GM12878 (cell line): ENCODE measurements at regions not wholly inside any gene's neighbourhood (a gene's known extent, or its start where the extent isn't known, plus 50 kb on each side); places are given as distances from the start of the nearest gene placed in this dataset.
"Not testable (repeated sequence)": the region's sequence is repeated elsewhere in the genome, so short reads cannot be mapped to it uniquely, and the experiment has no call there.

ENCODE experiments used
- ATAC-seq: fragments of 200-7000 bp; cut with Tn5 transposase; 3 replicates; pipeline ENCODE4 v1.9.1; 2020; ENCODE audit warnings: mild to moderate bottlenecking, moderate library complexity
- BruUV-seq: library from RNA; stranded (reverse); fragments of 400-500 nt; replicated peaks from 2 replicates; lab custom pipeline; 2021; lab: Mats Ljungman, UMichigan
- CTCF ChIA-PET: fragments of 300-600 bp; sonication (Branson Sonifier 250); formaldehyde crosslinking; extraction: SDS; loops from one replicate; lab custom pipeline; 2021; ENCODE audit warnings: inconsistent platforms; lab: Yijun Ruan, JAX
- POLR2A ChIA-PET: fragments of 350-600 bp; formaldehyde crosslinking; extraction: SDS; loops from one replicate; lab custom pipeline; 2021; ENCODE audit warnings: inconsistent platforms; lab: Charles Lee
- RAD21 ChIA-PET: fragments of 300-600 bp; sonication (Branson Sonifier 250); formaldehyde crosslinking; loops from one replicate; lab custom pipeline; 2023; ENCODE audit warnings: antibody characterized with exemption; ENCODE audit not compliant: unreplicated experiment; lab: Charles Lee
- SMC1A ChIA-PET: fragments of 300-600 bp; sonication (Branson Sonifier 250); formaldehyde crosslinking; loops from one replicate; lab custom pipeline; 2023; ENCODE audit not compliant: unreplicated experiment, uncharacterized antibody; lab: Charles Lee
- DNase-seq: peaks from one replicate; pipeline ENCODE4 v3.0.0-alpha.2; 2011; ENCODE audit warnings: low read depth, low spot score
- FAIRE-seq: peaks from 3 replicates; lab custom pipeline; 2011; peaks lifted over from hg19 to GRCh38; lab: Jason Lieb, UNC
- H2AFZ ChIP-seq: 2 replicates; pipeline ENCODE4 v1.6.0; 2011; ENCODE audit warnings: low read depth, low read length, control low read depth; ENCODE audit not compliant: control insufficient read depth
- H3K27ac ChIP-seq: 2 replicates; pipeline ENCODE4 v1.5.1; 2011; ENCODE audit warnings: control low read depth; ENCODE audit not compliant: control insufficient read depth, insufficient read depth
- H3K27me3 ChIP-seq, 2 experiments: replicated peaks in 1 of 2; 2 replicates each; pipeline versions ENCODE4 v1.6.0 to v1.6.1; 2011; ENCODE audit warnings: low read length in 1 of 2; ENCODE audit not compliant: control insufficient read depth in 2 of 2, insufficient read depth in 2 of 2
- H3K36me3 ChIP-seq, 2 experiments: 2 replicates each; pipeline ENCODE4 v1.5.1; 2011; ENCODE audit warnings: low read length in 1 of 2; ENCODE audit not compliant: control insufficient read depth in 2 of 2, insufficient read depth in 2 of 2
- H3K4me1 ChIP-seq: 2 replicates; pipeline ENCODE4 v1.6.1; 2011; ENCODE audit warnings: mild to moderate bottlenecking, low read length, moderate library complexity, mixed read lengths; ENCODE audit not compliant: control insufficient read depth, insufficient read depth
- H3K4me2 ChIP-seq: 2 replicates; pipeline ENCODE4 v1.6.0; 2011; ENCODE audit warnings: control low read depth; ENCODE audit not compliant: control insufficient read depth, insufficient read depth
- H3K4me3 ChIP-seq: fragments of 200-600 bp; sonication (generic); 2 replicates; pipeline ENCODE4 v1.5.1; 2016
- H3K79me2 ChIP-seq: 2 replicates; pipeline ENCODE4 v1.6.0; 2011; ENCODE audit warnings: low read length; ENCODE audit not compliant: control insufficient read depth, insufficient read depth
- H3K9ac ChIP-seq: 2 replicates; pipeline ENCODE4 v1.8.0; 2011; ENCODE audit warnings: low read length, control low read depth, mixed read lengths; ENCODE audit not compliant: control insufficient read depth, insufficient read depth
- H3K9me3 ChIP-seq: replicated peaks from 3 replicates; pipeline ENCODE4 v1.5.1; 2011; ENCODE audit warnings: mild to moderate bottlenecking, low read length; ENCODE audit not compliant: control insufficient read depth, insufficient read depth
- H4K20me1 ChIP-seq: 2 replicates; pipeline ENCODE4 v1.6.0; 2011; ENCODE audit not compliant: control insufficient read depth, insufficient read depth
- HDAC6 ChIP-seq: fragments of 200-600 bp; sonication (generic); IDR thresholded peaks from one replicate; pipeline ENCODE4 v1.8.0; 2017; ENCODE audit warnings: antibody characterized with exemption; ENCODE audit not compliant: unreplicated experiment
- MXI1 ChIP-seq: fragments of 150-350 bp; IDR thresholded peaks from 2 replicates; pipeline ENCODE4 v1.6.1; 2011; ENCODE audit warnings: low read depth, mild to moderate bottlenecking, inconsistent platforms, low read length, improper control_type of control experiment
- SMAD1 ChIP-seq: fragments of 450-650 bp; IDR thresholded peaks from 2 replicates; pipeline ENCODE4 v1.6.1; 2018; ENCODE audit warnings: mild to moderate bottlenecking, low read depth; ENCODE audit not compliant: partially characterized antibody
- WGBS: methylation state at CpG from one replicate; pipeline ENCODE4 v1.1.6; 2016; ENCODE audit warnings: low lambda C conversion rate; ENCODE audit not compliant: insufficient replicate concordance, insufficient coverage; ENCODE audit errors: missing lambda C conversion rate; 5-methylcytosine and 5-hydroxymethylcytosine counted together
- in situ Hi-C: fragments of 300-500 bp; cut with MboI; formaldehyde crosslinking; loops from 9 replicates; pipeline ENCODE4 v1.14.3; 2018; ENCODE audit warnings: mixed read lengths
- intact Hi-C: fragments of 100-400 bp; cut with micrococcal nuclease; formaldehyde crosslinking; loops from one replicate; pipeline ENCODE4 v1.14.2; 2022; ENCODE audit not compliant: unreplicated experiment
- TF ChIP-seq, protein P1 (sequence below): fragments of 450-650 bp; IDR thresholded peaks from 2 replicates; pipeline ENCODE4 v1.6.1; 2017; ENCODE audit warnings: mild to moderate bottlenecking, low read depth, inconsistent platforms; ENCODE audit not compliant: poor library complexity, severe bottlenecking

DNA sequence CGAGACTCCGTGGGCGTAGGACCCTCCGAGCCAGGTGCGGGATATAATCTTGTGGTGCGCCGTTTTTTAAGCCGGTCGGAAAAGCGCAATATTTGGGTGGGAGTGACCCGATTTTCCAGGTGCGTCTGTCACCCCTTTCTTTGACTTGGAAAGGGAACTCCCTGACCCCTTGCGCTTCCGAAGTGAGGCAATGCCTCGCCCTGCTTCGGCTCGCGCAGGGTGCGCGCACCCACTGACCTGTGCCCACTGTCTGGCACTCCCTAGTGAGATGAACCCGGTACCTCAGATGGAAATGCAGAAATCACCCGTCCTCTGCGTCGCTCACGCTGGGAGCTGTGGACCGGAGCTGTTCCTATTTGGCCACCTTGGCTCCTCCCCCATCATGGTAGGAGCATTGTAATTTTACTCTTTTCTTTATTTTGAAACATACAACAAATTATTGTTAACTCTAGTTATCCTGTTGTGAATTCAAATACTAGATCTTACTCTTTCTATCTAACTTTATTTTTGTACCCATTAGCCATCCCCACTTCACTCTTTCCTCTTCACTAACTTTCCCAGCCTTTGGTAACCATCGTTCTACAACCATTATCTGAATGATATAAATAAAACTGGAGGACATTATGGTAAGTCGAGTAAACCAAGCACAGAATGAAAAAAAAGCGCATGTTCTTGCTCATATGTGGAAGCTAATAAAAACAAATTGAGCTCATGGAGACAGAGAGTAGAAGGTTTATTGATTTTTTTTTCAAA lies 295.1 kb downstream of the TEX13C start:
- POLR2A ChIA-PET, DNase-seq, H2AFZ ChIP-seq, H4K20me1 ChIP-seq, H3K9ac ChIP-seq, H3K9me3 ChIP-seq, FAIRE-seq, H3K4me2 ChIP-seq, H3K4me3 ChIP-seq, SMC1A ChIA-PET, H3K27me3 ChIP-seq, H3K79me2 ChIP-seq, H3K36me3 ChIP-seq, H3K4me1 ChIP-seq, ATAC-seq, H3K27ac ChIP-seq, BruUV-seq, RAD21 ChIA-PET, in situ Hi-C loops, intact Hi-C loops: not testable (repeated sequence)
- 69% methylated on average over 17 of the region's 29 CpGs for WGBS
- CTCF ChIA-PET = interaction anchor here (1.0 kb wide), 1 partner anchor 740 kb away, joined by 3 read pairs; no protein-coding TSS in a partner anchor

DNA sequence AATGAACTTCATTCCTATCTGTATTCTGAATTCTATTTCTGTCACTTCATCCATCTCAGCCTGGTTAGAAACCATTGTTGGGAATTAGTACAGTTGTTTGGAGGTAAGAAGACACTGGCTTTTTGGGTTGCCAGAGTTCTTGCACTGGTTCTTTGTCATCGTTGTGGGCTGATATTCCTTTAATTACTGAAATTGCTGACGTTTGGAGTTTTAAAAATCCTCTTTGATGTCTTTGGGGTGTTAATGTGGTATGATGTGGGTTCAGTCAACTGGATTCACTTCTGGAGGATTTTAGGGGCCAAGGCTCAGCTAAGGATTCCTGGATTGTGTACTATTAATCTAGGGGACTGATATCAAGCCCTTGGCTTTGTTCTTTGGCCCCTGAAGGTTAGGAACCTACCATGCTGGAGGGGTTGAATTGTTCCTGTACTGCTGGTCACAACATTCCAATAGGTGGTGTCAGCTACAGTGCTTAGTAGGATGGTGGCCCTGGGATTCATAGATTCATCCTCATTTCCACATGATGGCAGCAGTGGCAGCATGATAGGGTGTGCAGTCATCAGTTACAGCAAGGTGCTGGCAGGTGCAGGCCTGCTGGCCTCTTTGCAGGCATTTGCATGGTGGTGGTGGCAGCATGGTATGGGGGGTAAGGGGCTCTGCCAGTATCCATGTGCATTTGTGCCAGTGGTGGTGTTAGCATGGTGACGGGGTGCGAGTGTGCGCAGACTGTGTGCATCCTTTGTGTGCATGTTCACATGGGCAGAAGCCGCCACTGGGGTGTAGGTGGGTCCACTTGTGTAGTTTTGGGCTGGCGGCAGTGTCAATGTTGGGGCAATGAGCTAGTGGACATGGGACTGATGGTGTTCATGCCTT lies 301.3 kb downstream of the TEX13C start:
- intact Hi-C loops (no loop called here), in situ Hi-C loops (no loop called here)
- Histone ChIP-seq H3K9me3 (no peaks in the 10 kb centered on the region), H3K4me2 (no peak overlapping the region), H4K20me1 (no peaks in the 10 kb centered on the region), H3K36me3 (no peaks in the 10 kb centered on the region), H3K9ac (no peak overlapping the region), H3K4me3 (no peak overlapping the region), H3K27ac (no peak overlapping the region), H3K79me2 (no peaks in the 10 kb centered on the region), H2AFZ (no peak overlapping the region), H3K27me3 (no peaks in the 10 kb centered on the region), H3K4me1 (no peaks in the 10 kb centered on the region)
- no peak for ATAC-seq
- ChIA-PET POLR2A (no interaction called here), CTCF (no interaction called here), RAD21 (no interaction called here), SMC1A (no interaction called here)
- TF ChIP-seq SMAD1 (no peak), HDAC6 (no peak), MXI1 (no peak)
- TF ChIP-seq, protein P1, sequence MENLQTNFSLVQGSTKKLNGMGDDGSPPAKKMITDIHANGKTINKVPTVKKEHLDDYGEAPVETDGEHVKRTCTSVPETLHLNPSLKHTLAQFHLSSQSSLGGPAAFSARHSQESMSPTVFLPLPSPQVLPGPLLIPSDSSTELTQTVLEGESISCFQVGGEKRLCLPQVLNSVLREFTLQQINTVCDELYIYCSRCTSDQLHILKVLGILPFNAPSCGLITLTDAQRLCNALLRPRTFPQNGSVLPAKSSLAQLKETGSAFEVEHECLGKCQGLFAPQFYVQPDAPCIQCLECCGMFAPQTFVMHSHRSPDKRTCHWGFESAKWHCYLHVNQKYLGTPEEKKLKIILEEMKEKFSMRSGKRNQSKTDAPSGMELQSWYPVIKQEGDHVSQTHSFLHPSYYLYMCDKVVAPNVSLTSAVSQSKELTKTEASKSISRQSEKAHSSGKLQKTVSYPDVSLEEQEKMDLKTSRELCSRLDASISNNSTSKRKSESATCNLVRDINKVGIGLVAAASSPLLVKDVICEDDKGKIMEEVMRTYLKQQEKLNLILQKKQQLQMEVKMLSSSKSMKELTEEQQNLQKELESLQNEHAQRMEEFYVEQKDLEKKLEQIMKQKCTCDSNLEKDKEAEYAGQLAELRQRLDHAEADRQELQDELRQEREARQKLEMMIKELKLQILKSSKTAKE = no peak
- 52% methylated on average over 7 of the region's 7 CpGs for WGBS
- no TSS peak for BruUV-seq
- no peak for DNase-seq
- no peak for FAIRE-seq
